ENCODE measurements at regions not wholly inside any gene's neighbourhood (a gene's known extent, or its start where the extent isn't known, plus 50 kb on each side); places are given as distances from the start of the nearest gene placed in this dataset.

- Histone ChIP-seq H3K4me1 (no peaks in the 10 kb centered on the region), H3K27ac (no peak overlapping the region), H3K36me3 (no peaks in the 10 kb centered on the region), H3K27me3 (no peaks in the 10 kb centered on the region), H3K4me3 (no peak overlapping the region), H3K9me3 (peaks cover 0 to 22% of the 10 kb centered on the region in 2 donors)
- ATAC-seq, result no peak
- no peak for DNase-seq
- intact Hi-C loops (cut with DNase I), result no loop called here
- TF ChIP-seq, protein P1, sequence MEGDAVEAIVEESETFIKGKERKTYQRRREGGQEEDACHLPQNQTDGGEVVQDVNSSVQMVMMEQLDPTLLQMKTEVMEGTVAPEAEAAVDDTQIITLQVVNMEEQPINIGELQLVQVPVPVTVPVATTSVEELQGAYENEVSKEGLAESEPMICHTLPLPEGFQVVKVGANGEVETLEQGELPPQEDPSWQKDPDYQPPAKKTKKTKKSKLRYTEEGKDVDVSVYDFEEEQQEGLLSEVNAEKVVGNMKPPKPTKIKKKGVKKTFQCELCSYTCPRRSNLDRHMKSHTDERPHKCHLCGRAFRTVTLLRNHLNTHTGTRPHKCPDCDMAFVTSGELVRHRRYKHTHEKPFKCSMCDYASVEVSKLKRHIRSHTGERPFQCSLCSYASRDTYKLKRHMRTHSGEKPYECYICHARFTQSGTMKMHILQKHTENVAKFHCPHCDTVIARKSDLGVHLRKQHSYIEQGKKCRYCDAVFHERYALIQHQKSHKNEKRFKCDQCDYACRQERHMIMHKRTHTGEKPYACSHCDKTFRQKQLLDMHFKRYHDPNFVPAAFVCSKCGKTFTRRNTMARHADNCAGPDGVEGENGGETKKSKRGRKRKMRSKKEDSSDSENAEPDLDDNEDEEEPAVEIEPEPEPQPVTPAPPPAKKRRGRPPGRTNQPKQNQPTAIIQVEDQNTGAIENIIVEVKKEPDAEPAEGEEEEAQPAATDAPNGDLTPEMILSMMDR (IDR thresholded peaks at IDR 0.05), result no peak
Observed at GRCh38 chr5:145637396-145637795, 197.7 kb downstream of the PRELID2 start.

DNA sequence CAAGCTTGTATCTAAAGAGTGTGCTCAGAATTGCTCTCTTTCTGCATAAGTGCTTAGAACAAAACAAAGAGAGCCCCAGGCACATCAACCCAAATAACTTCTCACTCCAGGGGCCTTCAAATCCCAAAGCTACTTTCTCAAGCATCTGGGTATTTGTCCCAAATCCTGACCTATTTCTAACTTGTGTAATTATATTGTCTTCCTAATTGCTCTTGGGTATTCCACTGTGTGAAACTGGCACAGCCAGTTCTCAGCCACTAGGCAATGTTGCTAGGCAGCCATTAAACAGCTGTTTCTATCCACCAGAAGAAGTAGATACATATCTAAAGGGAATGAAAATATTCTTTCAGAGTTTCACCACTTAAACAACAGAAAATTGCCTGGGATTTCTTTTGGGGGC lies 198.8 kb downstream of the PRELID2 start:
- intact Hi-C loops (cut with DNase I), result no loop called here
- H3K9me3 ChIP-seq, result peaks cover 0 to 15% of the 10 kb centered on the region in 2 donors
- no peaks in the 10 kb centered on the region for H3K27me3 ChIP-seq
- no peak overlapping the region for H3K4me3 ChIP-seq
- H3K36me3 ChIP-seq, result no peaks in the 10 kb centered on the region
- no peak overlapping the region for H3K27ac ChIP-seq
- TF ChIP-seq, protein P1 (IDR thresholded peaks at IDR 0.05), result no peak
- ATAC-seq, result no peak
- no peaks in the 10 kb centered on the region for H3K4me1 ChIP-seq
- DNase-seq, result no peak

DNA sequence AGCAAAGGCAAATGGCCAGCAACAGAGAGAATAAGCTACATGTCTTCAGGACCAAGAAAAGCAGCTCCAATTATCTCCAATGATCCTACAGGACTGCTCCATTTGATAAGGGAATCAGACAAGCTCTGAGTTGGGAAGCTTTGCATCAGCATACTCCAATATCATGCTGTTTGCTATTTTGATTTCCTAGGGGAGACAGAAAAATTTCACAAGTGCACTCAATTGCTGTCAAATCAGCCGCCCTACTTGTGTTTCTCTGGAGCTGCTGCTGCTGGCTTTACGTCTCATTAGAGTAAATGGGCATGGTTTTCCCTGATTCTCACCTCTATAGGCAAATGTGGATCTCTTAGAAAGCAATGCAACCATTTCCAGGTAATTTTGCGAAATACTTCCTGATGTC lies 201.7 kb downstream of the PRELID2 start:
- no peak for ATAC-seq
- TF ChIP-seq, protein P1 (IDR thresholded peaks at IDR 0.05), result no peak
- Histone ChIP-seq H3K27me3 (no peaks in the 10 kb centered on the region), H3K4me3 (no peak overlapping the region), H3K4me1 (no peaks in the 10 kb centered on the region), H3K36me3 (no peaks in the 10 kb centered on the region), H3K9me3 (no peaks in the 10 kb centered on the region), H3K27ac (no peak overlapping the region)
- no peak for DNase-seq
- intact Hi-C loops (cut with DNase I), result no loop called here

GRCh38 chr5:145632701-145633100 lies 202.4 kb downstream of the PRELID2 start:
- no peaks in the 10 kb centered on the region for H3K36me3 ChIP-seq
- H3K4me1 ChIP-seq, result no peaks in the 10 kb centered on the region
- H3K9me3 ChIP-seq, result no peaks in the 10 kb centered on the region
- TF ChIP-seq, protein P1 (IDR thresholded peaks at IDR 0.05), result no peak
- ATAC-seq, result no peak
- no peaks in the 10 kb centered on the region for H3K27me3 ChIP-seq
- no peak overlapping the region for H3K27ac ChIP-seq
- H3K4me3 ChIP-seq, result no peak overlapping the region
- no peak for DNase-seq
- intact Hi-C loops (cut with DNase I), result no loop called here

DNA sequence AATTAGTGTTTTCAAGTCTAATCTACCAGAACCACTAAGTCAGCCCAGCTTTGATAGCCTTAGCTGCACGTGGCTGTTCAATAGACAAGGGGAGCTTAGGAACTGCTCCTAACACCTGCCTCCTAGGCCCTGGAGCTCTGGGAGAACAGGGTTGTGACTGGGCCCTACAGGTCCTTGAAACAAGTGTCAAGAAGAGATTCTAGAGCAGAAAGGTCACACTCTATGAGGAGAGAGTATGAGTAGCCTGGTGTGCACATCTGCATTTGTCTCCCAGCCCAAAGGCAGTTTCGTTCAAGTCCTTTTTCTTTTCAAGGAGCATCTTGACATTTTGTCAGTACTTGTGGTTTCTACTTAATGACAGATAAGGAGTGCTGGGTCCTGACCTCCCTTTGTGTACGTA lies 206.1 kb downstream of the PRELID2 start:
- Histone ChIP-seq H3K27me3 (no peaks in the 10 kb centered on the region), H3K36me3 (no peaks in the 10 kb centered on the region), H3K27ac (no peak overlapping the region), H3K4me3 (no peak overlapping the region), H3K9me3 (peaks cover 0 to 4% of the 10 kb centered on the region in 2 donors), H3K4me1 (no peaks in the 10 kb centered on the region)
- intact Hi-C loops (cut with DNase I), result no loop called here
- DNase-seq (no peak), ATAC-seq (peak; percentile 57)
- TF ChIP-seq, protein P1 (IDR thresholded peaks at IDR 0.05), result no peak

Data from left lung (tissue), 4 donors.